ENCODE measurements at regions not wholly inside any gene's neighbourhood (a gene's known extent, or its start where the extent isn't known, plus 50 kb on each side); places are given as distances from the start of the nearest gene placed in this dataset.
"Not testable (repeated sequence)": the region's sequence is repeated elsewhere in the genome, so short reads cannot be mapped to it uniquely, and the experiment has no call there.

DNA sequence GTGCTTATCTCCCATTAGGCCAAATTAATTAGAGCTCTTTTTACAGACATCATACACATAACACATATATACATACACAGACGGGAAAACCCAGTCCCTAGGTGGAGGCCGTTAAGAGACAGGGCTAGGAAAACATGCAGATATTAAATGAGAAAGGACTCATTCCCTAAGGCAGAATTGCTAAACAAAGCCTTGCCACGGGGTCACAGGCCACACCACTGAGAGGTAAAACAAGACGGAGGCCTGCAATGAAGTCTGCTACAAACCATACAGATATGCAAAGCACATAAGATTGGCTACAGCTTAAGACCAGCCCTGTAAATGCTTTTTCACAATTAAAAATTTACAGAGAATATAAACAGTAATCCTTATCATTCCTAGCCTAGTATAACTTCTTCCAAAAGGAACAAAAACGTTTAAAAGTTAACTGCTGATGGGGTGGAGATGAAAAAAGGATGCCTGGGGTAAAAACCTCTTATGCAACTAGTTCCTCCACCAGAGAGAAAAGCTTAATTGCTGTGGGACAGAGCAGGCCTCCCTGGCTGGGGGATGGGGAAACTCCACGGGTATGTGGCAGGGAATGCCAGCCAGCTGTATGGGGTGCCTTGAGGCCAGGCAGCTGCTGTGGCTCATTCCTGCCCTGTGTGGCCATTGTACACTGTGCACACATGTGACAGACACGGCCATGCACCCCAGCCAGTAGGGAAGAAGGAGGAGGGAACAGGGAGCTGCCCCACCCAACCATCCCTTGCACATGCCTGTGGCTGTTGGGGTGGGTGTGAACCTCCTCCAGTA, 481.4 kb upstream of the LMCD1 start:
- no peak for DNase-seq

DNA sequence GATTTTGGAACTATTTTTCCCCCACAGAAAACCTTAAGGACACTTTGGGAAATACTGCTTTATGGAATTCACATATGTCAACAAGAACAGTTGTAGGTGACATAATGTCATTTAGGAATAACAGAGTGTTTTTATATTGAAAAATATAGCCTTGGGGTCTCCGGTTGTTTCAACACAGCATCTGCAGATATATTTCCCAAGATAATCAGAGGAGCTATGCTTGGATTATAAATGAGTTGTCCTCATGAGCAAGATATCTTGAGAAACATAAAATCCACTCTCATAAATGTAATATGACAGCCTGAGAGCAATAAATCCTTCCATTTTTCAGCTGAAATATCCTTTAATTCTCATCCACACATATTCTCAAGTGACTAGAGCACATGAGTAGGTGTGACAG, 473.7 kb upstream of the LMCD1 start:
- no peak for DNase-seq

DNA sequence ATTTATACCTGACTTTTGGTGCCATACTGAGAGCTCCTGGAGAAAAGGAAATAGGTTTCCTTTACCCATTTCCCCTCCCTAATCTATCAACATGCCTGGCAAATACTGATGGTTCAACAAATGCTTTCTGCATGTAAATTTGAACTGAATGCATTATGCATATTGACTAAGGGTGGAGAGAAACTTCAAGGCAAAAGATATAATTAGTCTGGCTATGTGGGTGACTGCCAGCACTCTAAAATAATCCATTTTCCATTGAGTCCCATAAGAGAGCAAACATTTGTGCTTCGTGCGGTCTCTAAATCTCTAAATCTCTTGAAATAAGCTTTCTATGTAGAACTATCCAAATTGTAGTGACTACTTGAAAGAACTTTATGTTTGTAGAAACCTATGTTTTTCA, 451.3 kb upstream of the LMCD1 start:
- no peak for DNase-seq

DNA sequence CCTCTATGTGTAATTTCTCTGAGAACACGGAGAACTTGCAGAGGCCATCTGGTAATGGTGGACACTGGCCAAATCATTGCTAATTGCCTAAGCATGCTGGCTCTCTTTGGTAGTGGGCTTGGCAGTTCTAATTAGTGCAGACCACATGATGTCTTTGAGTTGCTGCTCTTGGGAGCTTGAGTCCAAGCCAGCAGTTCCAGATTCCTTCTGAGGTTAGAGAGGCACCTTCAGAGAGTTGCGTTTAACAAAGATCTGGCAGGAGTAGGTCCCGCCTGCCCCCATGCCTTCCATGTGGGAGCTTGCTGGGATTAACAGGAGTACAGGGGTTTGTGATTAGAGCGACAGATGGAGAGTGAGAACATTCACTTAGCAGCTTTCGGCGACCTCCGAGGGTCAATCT, 449.0 kb upstream of the LMCD1 start:
- no peak for DNase-seq

DNA sequence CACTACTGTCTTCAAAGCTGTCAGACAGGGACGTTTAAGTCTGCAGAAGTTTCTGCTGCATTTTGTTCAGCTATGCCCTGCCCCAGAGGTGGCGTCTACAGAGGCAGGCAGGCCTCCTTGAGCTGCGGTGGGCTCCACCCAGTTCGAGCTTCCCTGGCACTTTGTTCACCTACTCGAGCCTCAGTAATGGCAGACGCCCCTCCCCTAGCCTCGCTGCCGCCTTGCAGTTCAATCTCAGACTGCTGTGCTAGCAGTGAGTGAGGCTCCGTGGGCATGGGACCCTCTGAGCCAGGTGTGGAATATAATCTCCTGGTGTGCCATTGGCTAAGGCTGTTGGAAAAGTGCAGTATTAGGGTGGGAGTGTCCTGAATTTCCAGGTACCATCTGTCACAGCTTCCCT, 433.5 kb upstream of the LMCD1 start:
- not testable (repeated sequence) for DNase-seq

DNA sequence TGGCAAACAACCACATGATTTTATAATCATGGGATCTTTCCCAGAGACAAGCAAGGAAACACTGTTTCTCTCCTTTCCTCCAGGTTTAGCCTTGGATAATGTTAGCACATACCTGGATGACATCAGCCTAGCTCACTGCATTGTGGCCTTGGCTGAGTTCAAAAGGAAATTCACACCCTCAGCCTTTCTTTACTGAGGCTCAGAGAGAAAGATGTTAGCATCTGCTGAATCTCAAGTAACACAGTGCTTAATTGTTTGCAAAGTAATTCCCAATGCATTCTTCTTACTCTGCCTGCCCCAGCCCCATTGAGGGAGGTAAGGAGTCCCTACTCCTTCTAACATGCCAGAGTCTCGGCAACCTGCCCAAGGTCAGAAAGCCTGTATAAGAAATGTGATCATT, 432.2 kb upstream of the LMCD1 start:
- DNase-seq, result no peak

DNA sequence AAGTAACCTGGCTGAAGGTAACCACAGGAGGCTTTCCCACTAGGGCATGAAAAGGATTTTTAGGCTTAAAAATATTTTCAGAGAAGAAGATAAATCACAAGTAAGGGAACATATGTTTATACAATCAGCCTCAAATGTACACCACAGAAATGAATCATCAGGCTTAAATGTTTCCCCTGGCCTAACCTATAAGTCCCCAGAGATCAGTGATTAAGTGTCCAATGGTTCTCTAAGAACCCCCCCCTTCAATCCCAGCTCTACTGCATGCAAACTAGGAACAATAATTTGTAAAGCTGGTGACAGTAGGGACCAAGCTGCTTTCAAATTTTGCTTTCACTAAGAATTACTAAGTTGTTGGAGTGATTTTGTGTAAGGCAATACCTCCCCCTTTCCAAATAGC, 431.6 kb upstream of the LMCD1 start:
- DNase-seq, result no peak

DNA sequence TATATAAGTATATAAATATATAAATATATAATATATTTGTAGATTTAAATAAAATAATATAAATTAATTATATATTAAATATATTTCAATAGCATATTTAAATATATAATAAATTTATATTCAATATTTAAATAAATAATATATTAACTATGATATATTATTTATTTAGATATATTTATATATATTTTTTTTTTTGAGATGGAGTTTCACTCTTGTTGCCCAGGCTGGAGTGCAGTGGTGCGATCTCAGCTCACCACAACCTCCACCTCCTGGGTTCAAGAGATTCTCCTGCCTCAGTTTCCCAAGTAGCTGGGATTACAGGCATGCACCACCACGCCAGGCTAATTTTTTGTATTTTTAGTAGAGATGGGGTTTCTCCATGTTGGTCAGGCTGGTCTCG, 426.9 kb upstream of the LMCD1 start:
- not testable (repeated sequence) for DNase-seq

DNA sequence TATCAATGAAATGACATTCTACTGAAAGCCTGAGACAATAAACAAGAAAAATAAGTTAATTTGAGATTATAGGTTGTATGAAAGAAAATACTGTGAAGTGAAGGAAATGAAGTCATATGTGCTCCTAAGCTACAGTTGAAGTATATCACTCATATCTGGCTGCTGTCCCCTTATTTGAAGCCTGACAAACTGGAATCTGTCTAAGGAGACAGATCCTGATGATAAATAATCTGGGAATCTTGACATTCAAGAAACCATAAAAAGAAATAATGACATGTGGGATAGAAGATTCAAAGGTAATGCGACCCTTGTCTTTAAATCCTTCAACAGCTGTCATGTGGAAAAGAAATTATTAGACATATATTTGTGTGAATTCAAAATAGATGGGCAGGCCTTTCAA, 424.5 kb upstream of the LMCD1 start:
- DNase-seq, result no peak

DNA sequence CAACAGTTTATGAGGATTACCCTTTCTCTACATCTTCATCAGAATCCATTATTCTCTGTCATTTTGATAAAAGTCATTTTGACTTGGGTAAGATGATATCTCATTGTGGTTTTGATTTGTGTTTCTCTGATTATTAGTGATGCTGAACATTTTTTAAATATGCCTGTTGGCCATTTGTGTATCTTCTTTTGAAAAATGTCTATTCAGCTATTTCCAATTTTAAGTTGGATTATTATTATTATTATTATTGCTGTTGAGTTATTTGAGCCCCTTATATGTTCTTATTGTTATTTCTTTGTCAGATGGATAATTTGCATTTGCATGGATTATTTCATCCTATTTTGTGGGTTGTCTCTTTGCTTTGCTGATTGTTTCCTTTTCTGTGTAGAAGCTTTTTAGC, 421.2 kb upstream of the LMCD1 start:
- DNase-seq, result no peak

DNA sequence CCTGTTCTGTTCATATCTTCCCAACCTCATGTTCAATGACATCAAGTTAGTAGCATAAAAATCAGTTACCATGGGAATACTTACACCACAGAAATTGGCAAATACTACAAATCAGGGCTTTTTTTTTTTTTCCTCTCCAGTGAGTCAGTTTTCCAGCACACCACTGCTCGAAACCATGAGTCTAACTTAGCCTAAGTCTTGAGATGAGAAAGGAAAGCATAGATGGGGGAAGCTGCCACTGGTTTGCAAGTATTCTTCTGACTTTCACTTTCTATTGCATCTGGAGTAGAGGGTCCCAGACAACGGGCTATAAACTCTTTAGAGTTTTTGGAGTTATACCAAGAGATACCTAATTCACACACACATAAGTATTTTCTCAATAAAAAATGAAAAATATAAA, 416.1 kb upstream of the LMCD1 start:
- DNase-seq, result no peak

DNA sequence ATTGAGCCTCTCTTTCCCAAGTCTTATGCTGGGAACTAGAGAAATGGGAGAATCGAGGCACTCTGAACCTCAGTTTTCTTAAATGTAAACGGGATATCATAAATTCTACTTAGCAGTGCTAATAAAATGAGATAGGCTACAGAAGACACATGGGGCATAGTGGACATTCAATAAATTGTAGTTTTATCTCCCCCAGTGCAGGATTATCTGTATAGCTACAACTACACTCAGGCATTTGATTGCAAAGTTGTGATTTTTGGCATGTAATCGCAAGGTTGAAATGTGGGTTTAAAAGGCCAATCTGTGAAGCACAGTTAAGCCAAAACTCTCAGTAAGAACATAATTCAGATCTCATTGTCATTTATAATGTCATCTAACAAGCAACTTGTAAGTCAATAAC, 413.7 kb upstream of the LMCD1 start:
- DNase-seq, result no peak

DNA sequence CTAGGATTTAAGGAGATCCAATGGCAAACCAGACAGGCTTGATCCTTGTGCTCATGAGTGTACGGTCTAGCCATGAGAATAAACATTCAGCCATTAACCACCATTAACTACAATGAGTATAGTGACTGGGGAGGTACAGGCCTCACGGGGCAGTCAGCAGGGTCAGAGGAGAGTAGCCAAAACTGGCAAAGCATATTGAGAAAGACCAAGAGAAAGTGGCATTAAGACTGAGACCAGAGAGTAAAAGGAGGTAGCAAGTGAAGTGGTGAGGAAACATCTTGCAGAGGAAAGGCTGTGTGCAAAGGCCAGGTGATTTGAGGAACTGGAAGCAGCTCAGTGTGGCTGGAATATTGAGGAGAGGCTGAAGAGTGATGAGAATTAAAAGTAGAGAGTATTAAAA, 407.2 kb upstream of the LMCD1 start:
- no peak for DNase-seq

DNA sequence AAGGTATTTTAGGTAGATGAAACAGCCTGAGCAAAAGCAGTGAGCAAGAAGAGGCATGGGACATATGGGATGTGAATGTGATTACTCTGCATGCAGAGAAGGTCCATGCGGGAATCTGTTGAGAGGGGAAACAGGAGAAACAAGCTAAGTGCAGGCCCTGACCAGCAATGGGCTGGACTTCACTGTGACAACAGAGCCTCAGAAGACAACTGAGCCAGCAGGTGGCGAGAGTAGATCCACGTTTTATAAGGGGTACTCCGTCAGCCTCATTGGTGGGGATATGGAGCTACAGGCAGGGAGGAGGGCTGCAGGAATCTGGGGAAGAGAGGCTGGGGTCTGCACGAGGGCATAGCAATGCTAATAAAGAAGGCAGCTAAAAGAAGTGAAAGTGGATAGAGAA, 405.9 kb upstream of the LMCD1 start:
- DNase-seq, result no peak

DNA sequence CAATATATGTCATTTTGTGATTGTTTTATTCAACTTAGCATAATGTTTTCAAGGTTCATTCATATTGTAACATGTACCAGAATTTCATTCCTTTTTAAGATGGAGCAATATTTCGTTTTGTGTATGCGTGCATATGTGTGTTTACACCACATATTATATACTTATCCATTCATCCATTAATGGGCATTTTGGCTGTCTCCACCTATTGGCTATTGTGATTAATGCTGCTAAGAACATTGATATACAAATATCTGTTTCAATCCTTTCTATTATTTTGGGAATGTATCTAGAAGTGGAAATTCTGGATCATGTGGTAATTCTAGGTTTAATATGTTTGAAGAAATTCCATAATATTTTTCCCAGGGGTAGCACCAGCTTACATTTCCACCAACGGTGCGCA, 403.9 kb upstream of the LMCD1 start:
- DNase-seq, result no peak

DNA sequence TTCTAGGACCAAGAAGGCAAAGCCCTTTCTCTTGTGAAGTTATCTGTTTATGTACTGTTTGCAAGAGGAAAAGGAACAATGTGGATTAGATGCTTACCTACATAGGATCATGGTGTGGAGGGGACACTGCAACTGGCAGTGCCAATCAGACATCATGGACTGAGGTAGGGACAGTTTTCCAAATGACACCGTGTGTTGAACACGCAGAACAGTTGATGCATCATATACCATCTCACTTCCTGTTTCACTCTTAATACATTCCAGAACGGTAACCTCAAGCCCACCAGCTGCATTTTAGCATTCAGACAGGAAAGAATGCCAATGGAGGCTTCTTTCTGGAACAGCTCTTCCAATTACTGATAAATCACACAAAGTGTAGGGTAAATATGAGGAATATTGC, 397.7 kb upstream of the LMCD1 start:
- no peak for DNase-seq

DNA sequence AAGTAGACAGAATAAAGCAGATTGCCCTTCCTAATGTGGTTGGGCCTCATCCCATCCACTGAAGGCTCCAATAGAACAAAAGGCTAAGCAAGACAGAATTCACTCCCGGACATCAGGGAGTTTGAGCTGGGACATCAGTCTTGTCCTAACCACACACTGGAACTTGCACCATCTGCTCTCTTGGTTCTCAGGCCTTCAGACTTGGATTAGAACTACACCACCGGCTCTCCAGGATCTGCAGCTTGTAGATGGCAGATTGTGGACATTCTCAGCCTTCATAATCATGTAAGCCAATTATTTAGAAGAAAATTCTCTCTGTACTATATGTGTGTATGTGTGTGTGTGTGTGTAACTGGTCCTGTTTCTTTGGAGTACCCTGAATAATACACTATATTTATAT, 394.7 kb upstream of the LMCD1 start:
- no peak for DNase-seq

DNA sequence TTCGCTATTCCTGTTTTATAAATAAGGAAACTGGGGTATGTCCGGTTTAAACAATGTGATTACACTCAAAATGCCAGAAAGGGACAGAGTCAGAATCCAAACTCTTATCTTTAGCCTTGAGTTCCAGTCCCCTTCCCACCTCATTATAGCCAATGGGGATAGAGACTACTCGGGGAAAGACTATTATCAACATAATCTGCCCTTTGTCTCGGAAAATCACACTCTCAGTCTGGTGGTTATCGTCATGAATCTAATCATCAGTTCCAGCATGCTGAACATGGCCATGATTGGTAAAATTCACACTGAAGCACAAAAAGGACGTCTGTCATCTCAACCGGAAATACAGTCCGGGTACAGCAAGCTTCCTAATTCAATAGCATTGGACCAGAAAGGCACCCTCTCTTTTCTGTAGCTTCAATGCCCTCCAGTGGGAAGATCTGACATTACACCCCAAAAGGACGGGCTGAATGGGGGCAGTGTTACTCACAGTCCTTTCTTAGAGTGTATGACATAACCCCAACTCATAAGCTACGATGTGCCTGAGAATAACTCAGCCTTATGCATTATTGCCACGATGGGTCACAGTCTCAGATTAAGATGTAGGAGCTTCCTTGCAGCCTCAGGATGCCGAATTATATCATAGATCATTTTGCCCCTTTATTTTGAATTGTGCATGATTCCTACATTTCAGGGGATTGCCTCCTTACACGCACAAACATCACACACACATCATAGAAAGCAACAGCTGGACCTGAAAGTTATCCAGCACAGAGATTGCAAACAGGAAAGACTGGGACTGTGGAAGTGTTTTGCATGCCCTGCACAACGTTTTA, 390.4 kb upstream of the LMCD1 start:
- DNase-seq, result peak; percentile 13

DNA sequence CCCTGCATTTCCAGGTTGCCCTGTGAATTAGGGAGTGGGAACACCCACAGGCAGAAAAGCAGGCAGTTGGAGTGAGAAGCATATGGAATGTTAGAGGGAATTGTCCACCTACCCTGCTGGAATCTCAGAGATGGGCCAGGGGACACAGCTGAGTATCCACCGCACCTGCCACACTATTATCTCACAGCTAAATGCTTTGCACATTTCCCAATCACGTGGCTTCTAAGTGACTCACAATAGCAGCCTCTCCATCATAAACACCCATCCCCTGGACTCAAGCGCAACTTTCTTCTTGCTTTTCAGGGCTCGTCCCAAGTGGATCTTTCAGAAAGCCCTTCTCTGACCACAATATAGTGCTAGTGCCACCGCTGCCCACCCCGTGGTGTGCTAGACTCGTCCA, 389.0 kb upstream of the LMCD1 start:
- no peak for DNase-seq

DNA sequence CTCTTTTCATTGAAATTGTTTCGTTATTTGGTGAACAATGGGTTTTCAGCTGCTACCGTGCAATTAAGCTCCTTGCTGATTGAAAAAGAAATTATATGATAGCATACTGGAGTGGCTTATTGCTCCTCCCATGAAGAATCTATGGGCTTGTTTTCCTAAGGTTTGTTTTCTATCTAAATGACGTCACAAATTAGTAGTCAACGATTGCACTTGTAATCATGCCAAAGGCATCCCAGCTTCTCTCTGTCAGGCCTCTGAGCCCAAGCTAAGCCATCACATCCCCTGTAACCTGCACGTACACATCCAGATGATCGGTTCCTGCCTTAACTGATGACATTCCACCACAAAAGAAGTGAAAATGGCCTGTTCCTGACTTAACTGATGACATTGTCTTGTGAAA, 388.0 kb upstream of the LMCD1 start:
- no peak for DNase-seq

DNA sequence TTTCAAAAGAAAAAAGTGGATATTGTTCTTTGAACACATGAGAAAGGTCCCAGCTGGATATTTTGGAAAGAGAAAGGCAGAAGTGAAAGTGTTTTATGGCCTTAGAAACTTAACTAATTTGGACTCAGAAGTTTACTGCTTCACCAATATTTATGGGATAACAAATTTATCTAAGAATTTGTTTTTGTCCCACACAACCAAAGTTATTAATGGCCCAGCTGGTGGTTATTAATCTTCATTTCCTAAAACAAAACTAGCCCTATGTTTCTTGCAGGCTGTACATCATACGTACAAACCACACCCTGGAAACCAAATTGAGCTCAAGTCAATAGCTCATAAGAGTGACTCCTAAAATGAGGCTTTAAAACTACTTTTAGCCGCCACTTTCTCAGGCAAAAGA, 372.9 kb upstream of the LMCD1 start:
- no peak for DNase-seq

DNA sequence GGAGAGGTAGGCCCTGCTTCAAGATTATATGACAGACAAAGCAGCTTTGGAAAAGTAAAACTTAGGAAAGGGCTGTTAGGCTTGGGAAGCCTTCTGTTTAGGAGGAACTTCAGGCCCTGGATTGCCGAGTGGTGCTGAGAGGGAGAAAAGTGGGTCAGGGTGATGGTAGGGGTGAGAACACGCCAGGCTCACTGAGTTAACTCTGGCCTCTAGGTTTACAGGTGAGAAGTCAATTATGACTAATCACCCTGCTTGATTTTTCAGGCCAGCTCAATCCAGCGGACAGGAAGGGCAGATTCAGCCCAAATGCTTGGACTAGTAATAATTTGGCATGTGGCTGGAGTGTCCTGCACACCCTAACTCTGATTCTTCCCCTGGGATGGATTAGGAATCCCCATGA, 365.1 kb upstream of the LMCD1 start:
- no peak for DNase-seq

DNA sequence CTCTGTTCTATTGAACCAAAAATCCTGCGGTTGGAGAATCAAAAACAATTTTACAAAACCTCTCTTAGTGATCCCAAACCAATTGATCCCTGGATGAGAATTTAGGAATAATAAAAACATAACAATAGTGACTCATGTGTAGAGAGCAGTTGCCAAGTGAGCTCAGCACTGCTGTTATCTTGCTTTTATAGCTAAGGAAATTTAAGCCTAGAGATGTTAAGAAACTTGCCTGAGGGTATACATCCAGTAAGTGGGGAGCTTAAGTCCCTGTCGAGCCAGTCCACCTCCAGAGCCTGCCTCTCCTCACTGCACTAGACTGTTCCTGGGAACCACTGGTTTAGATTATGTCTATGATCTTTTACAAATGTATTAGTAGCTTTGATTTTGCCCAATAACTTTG, 358.4 kb upstream of the LMCD1 start:
- DNase-seq, result no peak

DNA sequence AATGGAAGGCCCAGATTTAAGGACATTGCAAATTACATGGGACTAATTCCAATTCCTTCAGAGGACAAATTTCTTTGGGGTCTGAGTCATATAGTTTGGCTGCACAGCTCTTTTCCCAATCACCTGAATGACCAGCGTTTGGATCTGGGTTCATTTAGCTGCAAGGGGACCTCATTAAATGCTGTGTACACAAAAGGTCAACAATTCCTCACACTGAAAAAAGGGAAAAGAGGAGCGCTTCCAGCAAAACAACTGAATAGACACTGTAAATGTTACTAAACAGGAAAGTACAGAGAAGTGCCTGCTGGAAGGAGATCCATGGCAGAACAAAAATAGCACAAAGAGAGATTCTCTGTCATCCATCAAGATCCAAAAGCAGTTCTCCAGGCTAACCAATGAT, 356.0 kb upstream of the LMCD1 start:
- DNase-seq, result no peak

DNA sequence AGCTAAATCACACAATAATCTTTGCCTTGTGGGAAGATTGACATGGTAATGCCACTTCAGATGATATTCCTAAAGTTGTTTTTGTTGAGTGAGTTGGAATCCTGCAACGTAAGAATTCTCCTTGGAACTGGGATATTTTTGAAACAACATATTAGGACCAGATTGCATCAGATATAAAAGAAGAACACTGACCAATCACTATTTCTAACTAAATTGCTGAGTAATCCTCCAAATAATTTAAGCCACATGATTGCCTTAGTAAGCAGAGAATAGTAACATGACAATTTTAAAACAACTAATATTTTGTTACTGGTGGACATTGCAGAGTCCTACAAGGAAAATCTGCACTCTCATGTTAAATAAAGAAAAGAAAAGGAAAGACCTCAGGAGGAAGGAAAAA, 353.9 kb upstream of the LMCD1 start:
- no peak for DNase-seq
